Endothelial cell of umbilical vein (primary cell): ENCODE measurements at regions not wholly inside any gene's neighbourhood (a gene's known extent, or its start where the extent isn't known, plus 50 kb on each side); places are given as distances from the start of the nearest gene placed in this dataset.

Experiments used
- CTCF ChIP-seq, 2 donors: IDR thresholded peaks; 1 replicate in 1 of 2; 2 replicates in 1 of 2; pipeline ENCODE4 v1.5.1; 2011; ENCODE audit warnings: low read length in 2 of 2, mild to moderate bottlenecking in 2 of 2, moderate library complexity in 2 of 2, control low read depth in 1 of 2, inconsistent platforms in 1 of 2, low read depth in 1 of 2; ENCODE audit not compliant: insufficient read depth in 1 of 2; ENCODE audit errors: extremely low read depth in 1 of 2
- EZH2 ChIP-seq: IDR thresholded peaks from 2 replicates; pipeline ENCODE4 v1.6.1; 2012; ENCODE audit warnings: borderline replicate concordance, low read depth, mild to moderate bottlenecking, moderate library complexity, low read length, inconsistent platforms; ENCODE audit not compliant: severe bottlenecking
- GATA2 ChIP-seq: IDR thresholded peaks from 2 replicates; pipeline ENCODE4 v1.7.0; 2011; ENCODE audit warnings: low read depth, mild to moderate bottlenecking, moderate library complexity, mixed read lengths, low read length; ENCODE audit not compliant: insufficient read length, insufficient read depth
- JUN ChIP-seq: IDR thresholded peaks from 2 replicates; pipeline ENCODE4 v1.6.1; 2011; ENCODE audit warnings: borderline replicate concordance, low read depth; ENCODE audit not compliant: insufficient read length, insufficient read depth
- MAX ChIP-seq: IDR thresholded peaks from 2 replicates; pipeline ENCODE4 v1.6.1; 2011; ENCODE audit not compliant: insufficient read depth, insufficient read length
- POLR2A ChIP-seq: IDR thresholded peaks from 2 replicates; pipeline ENCODE4 v1.6.1; 2012; ENCODE audit warnings: low read depth, mild to moderate bottlenecking, control low read depth, low read length

GRCh38 chr6:140153703-140154102 lies 779.3 kb upstream of the CITED2 start:
- TF ChIP-seq EZH2 = no peak
- TF ChIP-seq CTCF (IDR thresholded peaks at IDR 0.05; ENCODE audit: extremely low read depth in 1 of 2, insufficient read depth in 1 of 2, low read depth in 1 of 2, low read length in 2 of 2) = no peak
- TF ChIP-seq POLR2A = no peak
- TF ChIP-seq MAX = no peak
- TF ChIP-seq JUN = no peak
- no peak for TF ChIP-seq GATA2
